ENCODE measurements at regions not wholly inside any gene's neighbourhood (a gene's known extent, or its start where the extent isn't known, plus 50 kb on each side); places are given as distances from the start of the nearest gene placed in this dataset.

DNA sequence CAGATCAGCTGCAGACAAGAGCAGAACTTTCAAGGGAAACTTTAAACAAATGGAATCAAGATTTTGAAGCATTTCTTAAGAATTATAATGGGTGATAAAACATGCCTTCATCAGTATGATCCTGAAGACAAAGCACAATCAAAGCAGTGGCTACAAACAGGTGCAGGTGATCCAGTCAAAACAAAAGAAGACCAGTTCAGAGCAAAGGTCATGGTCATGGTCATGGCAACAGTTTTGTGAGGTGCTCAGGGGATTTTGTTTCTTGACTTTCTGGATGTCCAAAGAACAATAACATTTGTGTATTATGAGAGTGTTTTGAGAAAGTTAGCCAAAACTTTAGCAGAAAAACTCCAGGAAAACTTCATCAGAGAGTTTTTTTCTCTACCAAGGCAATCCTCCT lies 681.7 kb upstream of the PTBP2 start:
- TF ChIP-seq CTCF (IDR thresholded peaks at IDR 0.05), result no peak
- no peak for TF ChIP-seq EP300 (IDR thresholded peaks at IDR 0.05)
- TF ChIP-seq POLR2A (IDR thresholded peaks at IDR 0.05), result no peak
